Heart right ventricle (tissue), 16 donors: ENCODE measurements at regions not wholly inside any gene's neighbourhood (a gene's known extent, or its start where the extent isn't known, plus 50 kb on each side); places are given as distances from the start of the nearest gene placed in this dataset.

Source experiments
- ATAC-seq, 8 donors: fragments of 200-7000 bp; cut with Tn5 transposase; one replicate each; pipeline ENCODE4 v1.9.1; 2020; ENCODE audit warnings: mild to moderate bottlenecking in 8 of 8, moderate library complexity in 8 of 8, moderate number of reproducible peaks in 1 of 8
- DNase-seq, 2 donors: peaks; one replicate each; pipeline ENCODE4 v3.0.0-alpha.2; 2020
- H3K27ac ChIP-seq, 10 donors: fragments of 200-600 bp; sonication (generic) in 2 of 10; one replicate each; pipeline versions ENCODE4 v1.5.0 to v1.8.0; 2020 to 2022; ENCODE audit warnings: mild to moderate bottlenecking in 3 of 10
- H3K27me3 ChIP-seq, 7 donors: fragments of 200-600 bp; one replicate each; pipeline ENCODE4 v1.8.0; 2021 to 2022; ENCODE audit warnings: mild to moderate bottlenecking in 2 of 7
- H3K36me3 ChIP-seq, 9 donors: fragments of 200-600 bp; sonication (generic) in 1 of 9; one replicate each; pipeline versions ENCODE4 v1.5.0 to v1.8.0; 2020 to 2022; ENCODE audit warnings: mild to moderate bottlenecking in 2 of 9
- H3K4me1 ChIP-seq, 9 donors: fragments of 200-600 bp; sonication (generic) in 1 of 9; one replicate each; pipeline versions ENCODE4 v1.5.0 to v1.8.0; 2020 to 2022; ENCODE audit warnings: mild to moderate bottlenecking in 4 of 9
- H3K4me3 ChIP-seq, 10 donors: fragments of 200-600 bp; sonication (generic) in 2 of 10; one replicate each; pipeline versions ENCODE4 v1.5.0 to v1.8.0; 2020 to 2022; ENCODE audit warnings: mild to moderate bottlenecking in 7 of 10, moderate library complexity in 2 of 10
- H3K9me3 ChIP-seq, 11 donors: fragments of 200-600 bp in 10 of 11; sonication (generic) in 2 of 11; one replicate each; pipeline versions ENCODE4 v1.5.0 to v1.8.0; 2013 to 2022; ENCODE audit warnings: mild to moderate bottlenecking in 2 of 11, control low read depth in 1 of 11, moderate library complexity in 1 of 11
- WGBS, 2 donors: extraction: QIAGEN DNeasy Blood & Tissue Kit; methylation state at CpG; one replicate each; pipeline ENCODE4 v1.1.7; 2013; ENCODE audit warnings: inconsistent platforms in 1 of 2; 5-methylcytosine and 5-hydroxymethylcytosine counted together
- intact Hi-C, 10 donors: fragments of 100-400 bp; cut with DNase I; formaldehyde crosslinking; loops; one replicate each; pipeline versions ENCODE4 v1.11.1 to v1.14.2; 2022
- TF ChIP-seq, protein P1 (sequence below), 9 donors: fragments of 200-600 bp; sonication (generic) in 2 of 9; IDR thresholded peaks; one replicate each; pipeline versions ENCODE4 v1.5.0 to v1.8.0; 2021 to 2022; ENCODE audit warnings: antibody characterized with exemption in 9 of 9, mild to moderate bottlenecking in 5 of 9, moderate library complexity in 1 of 9
- donor health status: Arrhythmogenic right ventricular cardiomyopathy.
- donor health status: ischemic (EF 13 %, LVEDD 7.1; RV severe dilation, severe dysfunction).
- donor health status: healthy with polysubstance abuse.
- donor health status: DM: no; HTN: yes; CAD: no.
- donor health status: DM: no; HTN: no; CAD: no.
- donor health status: ischemic (EF 25% LVEDD 6.9; RV normal size, moderate dysfunction).
- donor health status: ischemic (EF 25% LVEDD 5.7; RV mildly dilated, moderate dysfunction).
- donor health status: healthy.
- donor health status: DM: yes; HTN: yes; CAD: no.
- donor health status: Ischemic cardiomyopathy.
- donor health status: ischemic (EF 35%, LVEDD 5.7; RV mildly dilated, moderate dysfunction).
- donor health status: nonischemic (EF 11% LVEDD 7.7; RV severe dilation, severe dysfunction).
- donor health status: DM: yes; HTN: yes; CAD: no.
- donor health status: PGD.
- donor health status: ischemic (EF 29% LVEDD 5.4; RV normal size, mild dysfunction).
- donor health status: nonischemic (EF 23%, LVEDD 6.1; RV moderate dilation, normal function).

DNA sequence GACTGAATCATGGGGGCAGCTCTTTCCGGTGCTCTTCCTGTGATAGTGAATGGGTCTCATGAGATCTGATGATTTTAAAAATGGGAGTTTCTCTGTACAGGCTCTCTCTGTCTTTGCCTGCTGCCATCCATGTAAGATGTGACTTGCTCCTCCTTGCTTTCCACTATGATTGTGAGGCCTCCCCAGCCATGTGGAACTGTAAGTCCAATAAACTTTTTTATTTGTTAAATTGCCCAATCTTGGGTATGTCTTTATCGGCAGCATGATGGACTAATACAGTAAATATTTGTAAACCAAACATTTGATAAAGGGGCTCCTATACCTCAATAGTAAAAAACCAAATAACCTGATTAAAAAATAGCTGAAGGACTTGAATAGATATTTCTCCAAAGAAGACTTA is 77.3 kb downstream of the INSIG2 start:
- DNase-seq (no peak), ATAC-seq (no peak)
- Histone ChIP-seq H3K36me3 (no peaks in the 10 kb centered on the region), H3K27me3 (no peaks in the 10 kb centered on the region), H3K4me1 (peaks cover 0 to 9% (median 0%) of the 10 kb centered on the region in 9 donors), H3K4me3 (no peak overlapping the region), H3K9me3 (peaks cover 0 to 6% (median 0%) of the 10 kb centered on the region in 11 donors), H3K27ac (no peak overlapping the region)
- intact Hi-C loops: no loop called here
- WGBS, 2 donors: 70 to 82% methylated on average over 2 of the region's 2 CpGs
- TF ChIP-seq, protein P1, sequence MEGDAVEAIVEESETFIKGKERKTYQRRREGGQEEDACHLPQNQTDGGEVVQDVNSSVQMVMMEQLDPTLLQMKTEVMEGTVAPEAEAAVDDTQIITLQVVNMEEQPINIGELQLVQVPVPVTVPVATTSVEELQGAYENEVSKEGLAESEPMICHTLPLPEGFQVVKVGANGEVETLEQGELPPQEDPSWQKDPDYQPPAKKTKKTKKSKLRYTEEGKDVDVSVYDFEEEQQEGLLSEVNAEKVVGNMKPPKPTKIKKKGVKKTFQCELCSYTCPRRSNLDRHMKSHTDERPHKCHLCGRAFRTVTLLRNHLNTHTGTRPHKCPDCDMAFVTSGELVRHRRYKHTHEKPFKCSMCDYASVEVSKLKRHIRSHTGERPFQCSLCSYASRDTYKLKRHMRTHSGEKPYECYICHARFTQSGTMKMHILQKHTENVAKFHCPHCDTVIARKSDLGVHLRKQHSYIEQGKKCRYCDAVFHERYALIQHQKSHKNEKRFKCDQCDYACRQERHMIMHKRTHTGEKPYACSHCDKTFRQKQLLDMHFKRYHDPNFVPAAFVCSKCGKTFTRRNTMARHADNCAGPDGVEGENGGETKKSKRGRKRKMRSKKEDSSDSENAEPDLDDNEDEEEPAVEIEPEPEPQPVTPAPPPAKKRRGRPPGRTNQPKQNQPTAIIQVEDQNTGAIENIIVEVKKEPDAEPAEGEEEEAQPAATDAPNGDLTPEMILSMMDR (IDR thresholded peaks at IDR 0.05): no peak
